ENCODE measurements at regions not wholly inside any gene's neighbourhood (a gene's known extent, or its start where the extent isn't known, plus 50 kb on each side); places are given as distances from the start of the nearest gene placed in this dataset.

DNA sequence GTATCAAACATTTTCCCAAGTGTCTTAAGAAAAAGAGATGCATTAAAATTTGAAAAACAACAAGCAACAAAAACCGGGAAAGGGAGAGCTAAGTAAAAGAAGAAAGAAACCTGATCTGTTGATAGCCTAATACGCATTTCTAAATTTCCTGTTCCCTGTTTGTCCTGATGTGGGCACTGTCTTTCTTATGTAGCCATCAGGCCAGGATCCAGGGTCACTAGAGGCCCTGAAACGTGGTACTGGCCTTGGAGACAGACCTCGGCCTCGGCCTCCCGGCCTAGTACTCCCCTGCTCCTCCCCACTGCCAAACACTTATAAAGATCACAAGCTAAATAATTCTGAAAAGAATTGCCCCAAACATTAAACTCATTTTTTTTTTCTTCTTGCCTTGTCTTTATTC lies 547.2 kb downstream of the IRX1 start:
- DNase-seq = no peak

- no peak for DNase-seq
Observed at GRCh38 chr5:4144411-4145007, 548.9 kb downstream of the IRX1 start.

- no peak for DNase-seq
Observed at GRCh38 chr5:4145511-4145910, 549.9 kb downstream of the IRX1 start.

DNA sequence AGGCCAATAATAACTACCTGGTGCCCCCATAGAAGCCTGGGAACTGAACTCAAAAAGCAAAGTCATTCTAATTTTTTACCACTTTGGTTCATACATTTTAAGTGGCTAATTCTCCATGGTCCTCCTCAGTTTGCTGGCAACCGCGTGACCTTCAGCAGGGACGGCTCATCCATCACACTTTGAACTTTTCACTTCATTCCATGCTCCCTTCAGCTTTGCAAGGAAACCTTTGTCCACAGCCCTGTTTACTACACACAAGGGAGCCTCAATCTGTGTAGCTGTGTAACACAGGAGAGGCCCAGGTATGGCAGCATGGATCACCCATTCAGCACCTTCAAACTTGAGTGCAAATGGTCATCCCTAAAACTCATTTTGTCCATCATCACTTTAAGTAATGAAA lies 552.4 kb downstream of the IRX1 start:
- no peak for DNase-seq

DNA sequence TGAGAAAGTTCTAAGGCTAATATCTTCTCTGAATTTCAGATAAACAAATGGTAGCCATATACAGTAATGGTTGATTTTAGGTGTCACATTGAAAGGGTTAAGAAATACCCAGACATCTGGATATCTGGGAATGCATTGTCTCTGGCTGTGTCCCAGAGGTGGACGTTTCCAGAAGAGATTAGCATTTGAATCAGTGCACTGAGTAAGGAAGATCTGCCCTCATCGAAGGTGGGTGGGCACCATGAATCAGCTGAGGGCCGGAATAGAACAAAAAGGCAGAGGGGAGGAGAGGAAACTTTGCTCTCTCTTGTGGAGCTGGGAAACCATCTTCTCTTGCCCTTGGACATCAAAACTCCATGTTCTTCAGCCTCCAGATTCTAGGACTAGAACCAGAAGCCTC lies 554.4 kb downstream of the IRX1 start:
- DNase-seq = no peak

DNA sequence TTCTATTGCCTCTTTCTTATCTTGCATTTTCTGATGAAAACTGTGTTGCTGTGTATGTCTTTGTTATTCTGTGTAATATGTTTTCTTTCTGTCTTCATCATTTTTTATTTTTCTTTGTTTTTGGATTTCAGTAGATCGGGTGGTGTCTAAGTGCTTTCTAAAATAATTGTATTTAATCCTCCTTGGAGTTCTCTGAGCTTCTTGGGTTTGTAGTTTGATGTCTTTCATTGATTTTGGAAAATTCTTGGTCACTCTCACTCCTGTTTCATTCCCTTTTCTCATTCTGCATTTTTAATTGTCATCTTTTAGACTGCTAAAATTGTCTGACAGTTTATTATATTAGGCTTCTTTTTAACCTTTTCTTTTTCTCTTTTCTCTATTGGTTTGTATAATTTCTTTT lies 560.5 kb downstream of the IRX1 start:
- DNase-seq = no peak

DNA sequence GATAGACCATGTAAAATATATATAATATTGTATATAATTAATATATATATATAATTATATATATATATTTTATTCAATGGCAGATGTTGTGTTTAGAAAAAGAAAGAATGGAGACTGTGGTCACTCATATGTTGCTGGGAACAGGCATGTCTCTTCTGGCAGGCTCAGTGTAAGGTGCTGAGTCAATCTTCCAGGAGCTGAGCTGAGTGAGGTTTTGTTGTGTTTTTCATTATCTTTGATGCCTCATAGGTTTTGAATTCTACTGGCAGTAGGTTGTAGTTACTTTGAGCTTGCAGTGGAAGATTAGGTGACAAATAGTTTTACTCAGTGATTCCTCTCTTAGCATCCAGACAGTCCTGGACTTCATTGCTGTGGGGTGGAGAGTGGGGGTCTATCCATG lies 561.3 kb downstream of the IRX1 start:
- no peak for DNase-seq

DNA sequence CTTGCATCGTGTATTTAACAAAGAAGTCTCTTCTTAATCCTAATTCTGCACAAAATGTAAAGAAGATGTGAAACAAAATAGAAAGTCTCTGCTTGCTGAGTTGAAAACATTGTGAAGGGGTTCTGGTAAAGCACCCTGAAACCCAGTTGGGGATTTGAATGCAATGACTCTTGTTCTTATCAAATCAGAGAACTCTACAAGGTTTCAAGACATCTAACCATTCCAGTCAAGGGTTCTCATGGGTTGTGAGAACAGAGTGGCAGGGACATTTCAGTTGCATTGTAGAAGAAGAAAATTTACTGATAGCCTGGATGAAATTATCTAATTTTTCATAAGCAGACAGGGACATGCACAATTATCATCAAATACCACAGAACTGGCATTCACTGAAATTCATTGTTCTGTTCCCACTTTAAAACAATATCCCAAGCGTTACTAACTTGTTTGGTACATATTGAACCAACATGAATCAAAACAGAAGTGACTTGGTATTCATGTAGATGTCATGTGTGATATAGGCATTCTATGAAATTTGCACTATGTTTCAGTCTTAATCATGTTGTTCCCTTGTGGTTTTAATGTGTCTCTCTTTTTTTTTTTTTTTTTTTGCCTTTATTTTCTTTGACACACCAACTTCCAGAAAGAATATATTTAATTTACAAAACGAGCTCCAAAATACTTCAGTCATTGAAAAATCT lies 563.3 kb downstream of the IRX1 start:
- no peak for DNase-seq

GRCh38 chr5:4159681-4160080 lies 564.0 kb downstream of the IRX1 start:
- DNase-seq = no peak

- DNase-seq = no peak
Observed at GRCh38 chr5:4164167-4164566, 568.5 kb downstream of the IRX1 start.

DNA sequence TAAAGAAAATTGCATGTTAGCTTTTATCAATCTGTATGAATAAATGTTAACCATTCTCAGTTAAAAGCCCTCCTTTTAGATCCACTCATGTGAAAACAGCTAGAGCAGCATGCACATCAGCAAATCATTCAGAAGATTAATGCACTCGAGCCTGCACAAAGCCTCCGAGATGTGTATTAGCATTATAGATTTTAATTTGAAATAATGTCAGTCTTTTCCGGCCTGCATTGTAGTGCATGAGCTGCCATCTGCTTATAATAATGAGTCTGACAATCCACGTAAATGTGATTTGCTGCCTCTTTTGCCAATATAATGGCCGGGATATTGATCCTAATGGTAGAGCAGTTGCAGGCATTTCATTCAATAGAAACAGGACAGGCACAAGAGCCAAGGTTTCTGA lies 585.1 kb downstream of the IRX1 start:
- DNase-seq = no peak

- DNase-seq = no peak
Observed at GRCh38 chr5:4182144-4182543, 586.5 kb downstream of the IRX1 start.

DNA sequence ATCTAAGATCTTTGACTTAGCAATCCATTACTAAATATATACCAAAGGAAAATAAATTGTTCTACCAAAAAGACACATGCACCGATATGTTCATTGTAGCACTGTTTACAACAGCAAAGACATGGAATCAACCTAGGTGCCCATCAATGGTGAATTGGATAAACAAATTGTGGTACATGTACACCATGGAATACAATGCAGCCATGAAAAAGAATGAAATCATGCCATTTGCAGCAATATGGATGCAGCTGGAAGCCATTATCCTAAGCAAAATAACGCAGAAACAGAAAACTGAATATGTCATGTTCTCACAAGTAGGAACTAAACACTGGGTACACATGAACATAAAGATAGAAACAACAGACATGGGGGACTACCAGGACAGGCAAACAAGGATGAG lies 589.5 kb downstream of the IRX1 start:
- DNase-seq = no peak

DNA sequence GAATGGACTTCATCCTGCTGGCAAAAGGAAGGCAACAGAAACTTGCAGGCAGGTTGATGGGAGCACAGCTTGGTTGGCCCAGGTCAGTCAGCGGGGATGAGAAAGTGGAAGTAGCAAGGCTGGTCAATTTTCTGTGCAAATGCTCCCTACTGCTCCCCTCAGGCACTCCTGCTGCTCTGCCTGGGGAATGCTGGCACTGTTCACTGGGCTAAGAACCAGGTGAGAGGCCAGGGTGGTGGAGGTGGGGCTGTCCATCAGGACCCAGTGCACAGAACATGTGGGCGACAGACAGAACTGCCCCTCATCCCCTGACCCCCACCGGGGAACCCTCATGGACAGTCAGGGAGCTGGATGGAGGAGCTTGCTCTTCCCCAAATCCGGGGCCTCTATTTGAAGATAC lies 593.1 kb downstream of the IRX1 start:
- DNase-seq = no peak

DNA sequence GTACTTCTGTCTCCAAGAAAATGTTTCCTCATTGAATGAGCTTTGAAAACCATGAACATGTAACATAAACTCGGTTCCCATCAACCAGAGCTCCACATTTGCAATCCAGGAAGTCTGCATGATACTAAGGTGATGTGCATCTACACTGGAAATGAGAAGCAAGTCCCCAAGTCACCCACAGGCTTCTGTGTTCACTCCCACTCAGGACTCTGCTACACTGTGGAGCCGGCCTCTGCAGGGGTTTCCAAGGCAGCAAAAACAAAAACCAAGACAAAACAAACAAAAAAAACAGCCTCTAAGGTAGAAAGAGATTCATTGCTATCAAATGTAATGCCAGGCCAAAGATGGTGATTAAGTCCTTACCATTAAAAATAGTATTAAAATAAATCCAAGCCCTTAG lies 593.7 kb downstream of the IRX1 start:
- DNase-seq = no peak

DNA sequence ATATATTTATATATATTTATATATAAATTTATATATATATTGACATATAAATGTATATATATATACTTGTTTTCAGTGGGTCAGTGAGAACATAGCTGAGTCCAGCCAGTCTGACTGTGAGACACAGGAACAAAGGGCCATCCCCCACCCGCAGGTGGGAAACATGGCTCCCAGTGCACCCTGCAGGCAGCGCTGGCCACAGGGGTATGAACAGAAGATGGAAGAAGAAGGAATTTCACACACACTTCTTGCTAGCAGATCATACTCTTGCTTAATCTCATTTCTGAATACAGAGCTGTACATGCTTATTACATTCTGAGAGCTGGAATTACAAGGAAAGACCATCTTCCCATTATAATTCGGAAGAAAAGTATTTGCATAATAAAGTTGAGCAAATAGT lies 595.4 kb downstream of the IRX1 start:
- no peak for DNase-seq

DNA sequence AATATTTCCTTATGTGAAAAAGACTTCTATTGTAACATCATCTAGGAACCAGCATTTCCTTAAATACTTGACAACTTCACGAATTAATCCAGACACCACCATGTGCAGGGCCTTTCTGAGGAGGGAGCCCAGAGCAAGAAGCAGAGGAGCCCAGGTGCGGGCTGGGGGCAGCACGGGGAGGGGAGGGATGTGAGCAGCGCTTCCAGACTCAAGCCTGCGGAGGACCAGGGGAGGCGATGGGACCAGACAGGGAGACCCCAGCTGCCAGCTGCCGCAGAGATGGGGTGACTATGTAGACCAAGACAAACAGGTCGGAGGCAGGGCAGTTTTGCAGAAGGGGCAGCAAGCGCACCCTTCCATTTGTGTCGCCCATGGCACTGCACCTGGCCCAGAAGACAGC lies 596.1 kb downstream of the IRX1 start:
- DNase-seq = no peak

DNA sequence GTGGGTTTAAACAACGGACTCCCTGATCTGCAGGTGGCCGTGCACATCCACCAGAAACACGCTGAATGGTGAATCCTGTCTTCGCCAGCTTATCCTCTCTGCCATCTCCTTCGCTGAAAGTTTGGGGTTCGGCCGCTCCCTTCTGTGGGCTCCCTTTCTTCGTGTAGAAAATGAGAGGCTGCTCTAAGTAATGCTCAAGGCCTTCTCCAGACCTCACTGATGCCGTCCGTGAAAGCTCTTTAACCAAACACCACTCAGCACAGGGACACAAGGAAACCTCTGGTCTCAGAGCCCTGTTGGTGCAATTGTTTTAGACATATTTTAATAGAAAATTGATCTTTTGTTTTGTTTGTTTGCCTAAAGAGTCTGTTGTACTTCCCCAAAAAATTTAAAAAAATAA lies 596.5 kb downstream of the IRX1 start:
- no peak for DNase-seq

DNA sequence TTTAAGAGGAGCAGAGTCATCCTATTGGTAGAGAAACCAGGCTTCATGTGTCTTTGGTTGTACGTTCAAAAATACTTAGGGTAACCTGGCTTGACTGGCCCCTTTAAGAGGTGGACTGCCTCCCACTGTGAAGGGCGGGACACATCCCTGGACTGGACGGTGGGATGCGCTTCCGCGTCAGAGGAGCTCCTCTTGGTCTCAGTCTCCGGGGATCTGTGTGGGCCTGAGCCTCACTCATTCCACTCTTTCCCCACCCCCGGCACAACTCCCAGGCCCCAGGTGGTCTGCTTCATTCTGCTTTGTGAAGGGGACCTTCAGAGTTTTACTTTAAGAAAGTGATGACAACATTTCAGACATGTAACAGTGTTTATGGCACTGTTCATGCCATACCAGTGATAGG lies 601.1 kb downstream of the IRX1 start:
- no peak for DNase-seq

- no peak for DNase-seq
Observed at GRCh38 chr5:4197151-4197550, 601.5 kb downstream of the IRX1 start.

DNA sequence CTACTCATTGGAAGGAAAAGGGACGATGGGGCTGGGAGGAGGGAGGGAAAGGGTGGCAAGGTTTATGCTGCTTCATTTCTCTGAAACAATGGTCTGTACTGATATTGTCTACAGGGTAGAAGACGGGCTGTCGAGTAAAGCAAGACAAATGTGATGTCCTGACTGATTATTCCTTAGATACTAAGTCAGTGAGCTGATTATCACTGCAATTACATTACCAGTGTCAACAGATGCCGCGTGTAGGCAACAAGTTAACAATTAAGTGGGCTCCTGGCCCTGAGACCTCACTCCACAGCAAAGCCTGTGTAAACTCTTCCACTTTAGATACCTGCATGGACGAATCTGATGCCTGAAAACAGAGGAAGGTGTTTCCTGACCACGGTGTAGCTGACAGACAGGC lies 602.8 kb downstream of the IRX1 start:
- DNase-seq = no peak

DNA sequence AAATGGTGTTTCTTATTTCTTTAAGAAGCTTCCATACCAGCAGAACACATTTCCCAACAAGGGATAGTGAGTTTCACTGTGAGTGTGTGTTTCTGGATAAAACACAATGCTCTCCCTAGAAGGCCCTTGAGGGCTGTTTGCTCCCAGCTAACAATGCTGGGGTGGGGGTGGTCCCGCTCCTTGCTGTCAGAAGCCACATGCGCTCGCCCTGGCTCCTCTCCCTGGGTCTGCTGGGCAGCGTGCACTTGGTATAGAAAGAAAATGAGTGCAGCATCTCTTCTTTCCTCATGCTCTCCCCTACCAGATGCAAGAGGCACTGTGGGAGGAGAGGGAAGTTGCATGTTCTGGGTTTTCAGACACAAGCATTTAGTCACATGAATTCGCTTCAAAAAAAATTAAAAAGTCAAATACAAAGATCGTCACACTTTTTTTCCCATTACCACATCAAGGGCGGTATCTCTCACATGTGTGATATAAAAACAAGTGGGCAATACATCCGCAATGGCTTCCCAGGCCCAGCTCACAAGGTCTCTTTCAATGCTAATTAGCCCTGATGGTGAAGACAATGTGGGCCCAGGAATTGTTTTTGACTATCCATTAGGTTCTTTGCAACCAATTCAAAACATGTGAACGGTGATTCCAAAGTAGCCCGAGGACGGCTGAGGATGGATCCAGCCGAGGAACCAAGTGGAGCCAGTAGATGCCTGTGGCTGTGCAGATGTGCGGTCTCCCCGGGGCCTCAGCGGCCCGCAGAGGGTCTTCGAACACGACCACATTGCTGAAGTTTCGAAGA lies 603.6 kb downstream of the IRX1 start:
- no peak for DNase-seq

DNA sequence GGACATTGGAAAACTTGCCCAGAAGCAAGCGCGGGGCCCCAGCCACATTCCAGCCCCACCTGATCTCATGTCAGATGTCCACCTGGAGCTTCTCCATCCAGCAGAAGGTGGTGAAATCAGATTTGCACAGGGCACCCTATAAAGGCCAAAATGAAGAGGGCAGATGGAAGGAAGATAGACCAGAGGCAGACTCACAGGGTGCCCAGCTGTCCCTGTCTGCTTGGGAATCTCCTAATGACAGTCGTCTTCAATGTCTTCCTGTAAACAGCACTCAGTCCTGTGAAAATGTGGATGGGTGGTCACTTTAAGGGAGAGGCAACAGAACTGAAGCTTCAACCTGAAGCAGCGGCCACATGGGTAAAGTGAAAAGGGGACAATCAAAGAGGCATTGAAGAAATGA lies 607.5 kb downstream of the IRX1 start:
- DNase-seq = no peak

Measured in NCI-H226 (cell line).